GM10266 (cell line): ENCODE measurements at regions not wholly inside any gene's neighbourhood (a gene's known extent, or its start where the extent isn't known, plus 50 kb on each side); places are given as distances from the start of the nearest gene placed in this dataset.

Experiments used
- DNase-seq: peaks from one replicate; pipeline ENCODE4 v3.0.0; 2012; ENCODE audit errors: extremely low spot score
- TF ChIP-seq, protein P1 (sequence below): IDR thresholded peaks from 2 replicates; pipeline ENCODE4 v1.5.1; 2012; ENCODE audit warnings: mild to moderate bottlenecking, low read depth; ENCODE audit not compliant: control insufficient read depth, insufficient read depth; ENCODE audit errors: missing control alignments

DNA sequence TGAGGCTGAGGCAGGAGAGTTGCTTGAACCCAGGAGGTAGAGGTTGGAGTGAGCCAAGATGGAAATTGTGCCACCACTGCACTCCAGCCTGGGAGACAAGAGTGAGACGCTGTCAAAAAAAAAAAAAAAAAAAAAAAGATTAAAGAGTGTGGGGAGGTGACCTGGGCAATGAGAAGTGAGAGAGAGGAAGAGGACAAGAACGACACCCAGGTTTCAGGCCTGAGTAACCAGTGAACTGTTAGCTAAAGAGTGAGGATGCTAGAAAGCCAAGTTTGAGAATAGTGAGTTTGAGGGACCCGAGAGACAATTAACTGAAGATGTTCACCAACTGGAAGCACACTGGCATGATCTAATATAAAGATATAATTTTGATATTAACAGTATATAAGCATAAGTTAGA is 85.4 kb upstream of the TNFAIP3 start:
- DNase-seq, result no peak
- TF ChIP-seq, protein P1, sequence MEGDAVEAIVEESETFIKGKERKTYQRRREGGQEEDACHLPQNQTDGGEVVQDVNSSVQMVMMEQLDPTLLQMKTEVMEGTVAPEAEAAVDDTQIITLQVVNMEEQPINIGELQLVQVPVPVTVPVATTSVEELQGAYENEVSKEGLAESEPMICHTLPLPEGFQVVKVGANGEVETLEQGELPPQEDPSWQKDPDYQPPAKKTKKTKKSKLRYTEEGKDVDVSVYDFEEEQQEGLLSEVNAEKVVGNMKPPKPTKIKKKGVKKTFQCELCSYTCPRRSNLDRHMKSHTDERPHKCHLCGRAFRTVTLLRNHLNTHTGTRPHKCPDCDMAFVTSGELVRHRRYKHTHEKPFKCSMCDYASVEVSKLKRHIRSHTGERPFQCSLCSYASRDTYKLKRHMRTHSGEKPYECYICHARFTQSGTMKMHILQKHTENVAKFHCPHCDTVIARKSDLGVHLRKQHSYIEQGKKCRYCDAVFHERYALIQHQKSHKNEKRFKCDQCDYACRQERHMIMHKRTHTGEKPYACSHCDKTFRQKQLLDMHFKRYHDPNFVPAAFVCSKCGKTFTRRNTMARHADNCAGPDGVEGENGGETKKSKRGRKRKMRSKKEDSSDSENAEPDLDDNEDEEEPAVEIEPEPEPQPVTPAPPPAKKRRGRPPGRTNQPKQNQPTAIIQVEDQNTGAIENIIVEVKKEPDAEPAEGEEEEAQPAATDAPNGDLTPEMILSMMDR, result no peak

DNA sequence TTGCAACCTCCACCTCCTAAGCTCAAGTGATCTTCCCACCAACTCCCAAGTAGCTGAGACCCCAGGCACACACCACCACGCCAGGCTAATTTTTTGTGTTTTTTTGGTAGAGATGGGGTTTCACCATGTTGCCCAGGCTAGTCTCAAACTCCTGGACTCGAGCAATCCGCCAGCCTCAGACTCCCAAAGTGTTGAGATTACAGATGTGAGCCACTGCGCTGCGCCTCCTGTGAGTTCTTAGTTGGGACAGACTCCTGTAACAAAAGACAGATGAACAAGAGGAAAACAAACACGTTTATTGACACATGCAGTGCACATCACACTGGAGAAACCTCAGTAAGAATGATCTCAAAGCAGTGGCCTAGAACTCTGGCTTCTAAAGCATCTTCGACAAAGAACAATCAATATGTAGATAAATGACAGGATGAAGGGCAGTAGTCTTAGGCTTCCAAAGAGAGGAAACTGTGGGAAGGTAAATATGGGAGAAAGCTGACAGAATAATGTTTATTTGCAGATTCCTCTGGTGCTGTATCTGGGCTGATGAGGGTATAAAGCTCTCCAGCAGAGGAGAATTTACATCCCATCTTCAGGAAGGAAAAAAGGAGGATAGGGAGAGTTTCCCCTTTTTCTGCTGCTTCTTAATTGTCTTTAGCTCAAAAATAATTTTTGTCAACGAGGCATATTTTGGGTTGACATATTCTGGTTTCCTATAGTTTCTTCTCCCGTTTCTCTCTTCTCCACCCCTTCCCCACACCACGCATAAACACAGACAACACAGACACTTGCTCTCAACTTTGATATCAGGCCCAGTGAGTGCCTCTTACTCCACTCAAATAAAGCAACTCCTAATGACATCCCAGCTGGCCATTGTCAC is 84.7 kb upstream of the TNFAIP3 start:
- TF ChIP-seq, protein P1, result no peak

DNA sequence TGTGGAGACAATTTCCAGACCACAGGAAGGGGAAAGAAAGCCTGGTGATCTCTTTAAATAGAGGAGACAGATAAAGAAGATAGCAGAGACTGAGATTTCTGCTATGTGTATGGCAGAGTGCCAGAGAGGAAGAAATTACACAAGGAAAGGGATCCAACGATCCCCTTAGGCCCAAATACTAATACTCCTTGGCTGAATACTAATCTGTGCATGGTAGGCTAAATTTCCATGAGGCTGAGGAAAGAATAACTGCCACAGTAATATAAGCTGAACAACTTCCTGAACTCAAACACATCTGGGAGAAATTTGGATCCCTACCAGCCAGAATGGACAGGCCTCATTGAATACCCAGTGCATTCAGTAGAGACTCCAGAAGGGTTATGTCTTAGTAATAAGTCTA is 83.3 kb upstream of the TNFAIP3 start:
- TF ChIP-seq, protein P1, result no peak
- no peak for DNase-seq

More for the DNA sequence above, 84.7 kb upstream of the TNFAIP3 start:
- no peak for DNase-seq

DNA sequence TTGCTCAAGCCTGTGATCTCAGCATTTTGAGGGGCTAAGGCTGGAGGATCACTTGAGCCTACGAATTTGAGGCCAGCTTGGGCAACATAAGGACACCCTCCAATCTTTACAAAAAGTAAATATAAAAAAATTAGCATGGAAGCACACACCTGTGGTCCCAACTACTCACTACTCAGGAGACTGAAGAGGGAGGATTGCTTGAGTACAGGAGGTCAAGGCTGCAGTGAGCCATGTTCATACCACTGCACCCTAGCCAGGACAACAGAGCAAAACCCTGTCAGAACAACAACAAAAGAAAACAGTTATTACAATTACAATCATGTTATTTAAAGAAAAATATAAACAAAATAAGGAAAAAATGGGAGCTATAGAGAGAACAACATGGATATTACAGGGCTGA is 82.5 kb upstream of the TNFAIP3 start:
- DNase-seq, result no peak
- TF ChIP-seq, protein P1, result no peak

DNA sequence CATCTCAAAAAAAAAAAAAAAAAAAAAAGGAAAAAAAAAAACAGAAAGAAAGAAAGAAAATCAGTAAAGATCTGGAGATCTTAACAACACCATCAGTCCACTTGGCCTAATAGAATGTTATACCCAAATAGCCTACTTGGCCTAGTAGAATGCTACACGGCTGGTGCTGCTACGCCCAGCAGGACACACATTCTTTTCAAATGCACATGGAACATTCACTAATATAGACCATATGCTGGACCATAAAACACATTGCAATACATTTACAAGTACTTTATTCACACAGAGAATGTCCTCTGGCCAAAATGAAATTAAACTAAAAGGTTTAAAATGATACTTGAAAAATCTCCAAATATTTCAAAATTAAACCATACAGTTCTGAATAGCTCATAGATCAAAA is 80.0 kb upstream of the TNFAIP3 start:
- no peak for DNase-seq
- TF ChIP-seq, protein P1, result no peak

DNA sequence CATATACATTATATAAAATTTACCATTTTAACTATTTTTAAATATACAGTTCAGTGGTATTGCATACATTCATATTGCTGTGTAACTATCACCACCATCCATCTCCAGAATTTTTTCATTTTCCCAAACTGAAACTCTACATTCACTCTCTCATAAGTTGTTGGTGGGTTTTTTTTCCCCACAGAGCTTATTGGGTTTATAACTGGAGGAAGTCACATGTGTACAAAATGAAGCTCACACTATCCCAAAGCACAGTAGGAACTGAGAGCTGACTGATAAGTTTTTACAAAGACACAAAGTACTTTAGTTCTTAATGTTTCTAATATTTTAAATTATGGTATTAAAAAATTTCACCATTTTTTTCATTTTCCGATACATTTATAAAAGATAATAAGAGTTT is 78.8 kb upstream of the TNFAIP3 start:
- no peak for DNase-seq
- TF ChIP-seq, protein P1, result no peak
